Epithelial cell of esophagus (primary cell): ENCODE measurements at regions not wholly inside any gene's neighbourhood (a gene's known extent, or its start where the extent isn't known, plus 50 kb on each side); places are given as distances from the start of the nearest gene placed in this dataset.

ENCODE experiments used
- DNase-seq: peaks from one replicate; pipeline ENCODE4 v3.0.0; 2010; ENCODE audit warnings: low read depth
- H3K4me3 ChIP-seq: 2 replicates; pipeline ENCODE4 v1.5.1; 2011; ENCODE audit warnings: mild to moderate bottlenecking, low read length, control low read depth
- CTCF ChIP-seq: IDR thresholded peaks from 2 replicates; pipeline ENCODE4 v1.5.1; 2011; ENCODE audit warnings: low read depth, mild to moderate bottlenecking, low read length, control low read depth, inconsistent platforms; ENCODE audit not compliant: insufficient read depth; ENCODE audit errors: missing control alignments

- TF ChIP-seq CTCF = no peak
- no peak overlapping the region for H3K4me3 ChIP-seq
- DNase-seq = no peak
Measured at GRCh38 chr4:174586651-174587050, 64.4 kb upstream of the HPGD start.

GRCh38 chr4:174583056-174583455, 60.8 kb upstream of the HPGD start:
- DNase-seq = no peak
- TF ChIP-seq CTCF = no peak
- no peak overlapping the region for H3K4me3 ChIP-seq

GRCh38 chr4:174582463-174582862, 60.2 kb upstream of the HPGD start:
- H3K4me3 ChIP-seq = no peak overlapping the region
- no peak for DNase-seq
- TF ChIP-seq CTCF = no peak

GRCh38 chr4:174581901-174582300, 59.6 kb upstream of the HPGD start:
- no peak for TF ChIP-seq CTCF
- H3K4me3 ChIP-seq = no peak overlapping the region
- no peak for DNase-seq

GRCh38 chr4:174580597-174580996, 58.3 kb upstream of the HPGD start:
- no peak overlapping the region for H3K4me3 ChIP-seq
- no peak for TF ChIP-seq CTCF

DNA sequence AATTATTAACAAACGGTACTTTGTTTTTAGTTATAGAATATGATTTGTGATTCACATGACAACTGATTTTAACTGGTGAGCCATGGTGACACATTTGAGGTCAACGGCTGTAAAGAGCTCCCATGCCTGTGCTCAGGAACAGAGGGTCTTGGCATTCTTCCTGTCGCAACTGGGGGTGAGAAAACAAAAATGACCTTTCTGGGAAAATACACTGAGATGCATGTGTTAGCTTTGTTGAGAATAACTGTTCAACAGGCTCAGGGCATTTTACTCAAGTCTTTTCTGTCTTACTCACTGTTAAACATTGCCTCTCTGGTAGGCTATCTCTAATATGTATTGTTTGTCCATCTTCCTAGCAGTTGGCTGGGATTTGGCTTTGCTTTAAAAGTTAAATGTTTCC, 57.1 kb upstream of the HPGD start:
- no peak overlapping the region for H3K4me3 ChIP-seq
- no peak for TF ChIP-seq CTCF
- DNase-seq = no peak

More at GRCh38 chr4:174580597-174580996, 58.3 kb upstream of the HPGD start:
- peak; percentile 17 for DNase-seq

DNA sequence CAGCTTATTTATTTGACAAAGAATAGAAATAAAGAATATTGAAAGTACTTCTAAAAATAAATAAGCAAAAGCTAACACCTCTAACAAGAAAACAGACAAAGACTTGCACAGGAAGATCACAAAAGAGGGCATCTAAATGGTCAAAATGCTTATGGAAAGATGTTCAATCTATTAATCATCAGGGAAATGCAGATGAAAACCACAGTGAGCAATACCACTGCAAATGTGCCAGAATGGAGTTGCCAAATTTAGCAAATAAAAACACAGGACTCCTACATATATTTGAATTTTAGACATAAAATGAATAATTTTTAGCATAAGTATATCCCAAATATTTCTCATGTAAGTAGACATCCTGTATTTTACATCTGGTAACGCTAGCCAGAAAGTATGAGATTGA, 56.1 kb upstream of the HPGD start:
- no peak overlapping the region for H3K4me3 ChIP-seq
- DNase-seq = peak; percentile 55
- TF ChIP-seq CTCF = no peak
